Stimulated activated CD4-positive, alpha-beta T cell treated with anti-CD3 and anti-CD28 coated beads, TNF-alpha, amount 100 ng/mL, for 4 hours (primary cell): ENCODE measurements at regions not wholly inside any gene's neighbourhood (a gene's known extent, or its start where the extent isn't known, plus 50 kb on each side); places are given as distances from the start of the nearest gene placed in this dataset.

Experiments used
- DNase-seq, 3 experiments: peaks; one replicate each; pipeline ENCODE4 v3.0.0-alpha.2; 2020; ENCODE audit warnings: low read depth in 3 of 3

GRCh38 chr14:49464885-49465284 lies 121.3 kb downstream of the RPS29 start:
- no peak for DNase-seq

- DNase-seq: no peak
These were observed 123.0 kb downstream of the RPS29 start for GRCh38 chr14:49463146-49463545.

- peak in 1 of 3 experiments; percentile 45 for DNase-seq
These were observed 124.4 kb downstream of the RPS29 start for GRCh38 chr14:49461529-49462401.

- no peak for DNase-seq
These were observed 125.5 kb downstream of the RPS29 start for GRCh38 chr14:49460662-49461061.

- no peak for DNase-seq
These were observed 129.6 kb downstream of the RPS29 start for GRCh38 chr14:49456589-49456988.

- DNase-seq: no peak
These were observed 134.2 kb downstream of the RPS29 start for GRCh38 chr14:49451938-49452337.

GRCh38 chr14:49449749-49450148 lies 136.4 kb downstream of the RPS29 start:
- DNase-seq: no peak

- DNase-seq: no peak
These were observed 138.6 kb downstream of the RPS29 start for GRCh38 chr14:49447540-49448107.

GRCh38 chr14:49446801-49447200 lies 139.4 kb downstream of the RPS29 start:
- no peak for DNase-seq

- no peak for DNase-seq
These were observed 147.9 kb downstream of the RPS29 start for GRCh38 chr14:49438256-49438770.

GRCh38 chr14:49428076-49428475 lies 158.1 kb downstream of the RPS29 start:
- no peak for DNase-seq

- no peak for DNase-seq
These were observed 159.1 kb downstream of the RPS29 start for GRCh38 chr14:49427117-49427516.

GRCh38 chr14:49425921-49426320 lies 160.3 kb downstream of the RPS29 start:
- no peak for DNase-seq

- DNase-seq: no peak
These were observed 161.5 kb downstream of the RPS29 start for GRCh38 chr14:49424436-49425331.

GRCh38 chr14:49420201-49420600 lies 166.0 kb downstream of the RPS29 start:
- DNase-seq: no peak

- no peak for DNase-seq
These were observed 167.4 kb downstream of the RPS29 start for GRCh38 chr14:49418789-49419188.

GRCh38 chr14:49417790-49418189 lies 168.4 kb downstream of the RPS29 start:
- DNase-seq: no peak

GRCh38 chr14:49408187-49408933 lies 177.8 kb downstream of the RPS29 start:
- DNase-seq: no peak

GRCh38 chr14:49405291-49405690 lies 180.9 kb downstream of the RPS29 start:
- no peak for DNase-seq

GRCh38 chr14:49401373-49401772 lies 184.8 kb downstream of the RPS29 start:
- DNase-seq: no peak

GRCh38 chr14:49396801-49397200 lies 189.4 kb downstream of the RPS29 start:
- DNase-seq: no peak
